Uterus (tissue), 3 donors: ENCODE measurements at regions not wholly inside any gene's neighbourhood (a gene's known extent, or its start where the extent isn't known, plus 50 kb on each side); places are given as distances from the start of the nearest gene placed in this dataset.

Experiments used
- DNase-seq, 2 donors: peaks; one replicate each; pipeline ENCODE4 v3.0.0-alpha.2; 2019 to 2020
- H3K27ac ChIP-seq, 2 donors: fragments of 200-600 bp; sonication (generic); 1 replicate in 1 of 2; 2 replicates in 1 of 2; pipeline ENCODE4 v1.5.1; 2016 to 2018
- H3K27me3 ChIP-seq, 2 donors: fragments of 200-600 bp; sonication (generic); one replicate each; pipeline ENCODE4 v1.5.1; 2018 to 2019; ENCODE audit warnings: control low read depth in 1 of 2
- H3K36me3 ChIP-seq, 2 donors: fragments of 200-600 bp; sonication (generic); one replicate each; pipeline ENCODE4 v1.5.1; 2019; ENCODE audit warnings: control low read depth in 1 of 2
- H3K4me1 ChIP-seq, 2 donors: fragments of 200-600 bp; sonication (generic); one replicate each; pipeline ENCODE4 v1.5.1; 2018 to 2019; ENCODE audit warnings: control low read depth in 1 of 2
- H3K4me3 ChIP-seq, 2 donors: fragments of 200-600 bp; sonication (generic); 1 replicate in 1 of 2; 2 replicates in 1 of 2; pipeline ENCODE4 v1.5.1; 2018 to 2019; ENCODE audit warnings: mild to moderate bottlenecking in 1 of 2
- H3K9me3 ChIP-seq, 2 donors: fragments of 200-600 bp; sonication (generic); one replicate each; pipeline ENCODE4 v1.5.1; 2019; ENCODE audit warnings: control low read depth in 1 of 2
- POLR2A ChIP-seq, 2 donors: fragments of 450-650 bp; IDR thresholded peaks; one replicate each; pipeline ENCODE4 v1.6.1; 2016; ENCODE audit warnings: antibody characterized with exemption in 2 of 2, mild to moderate bottlenecking in 1 of 2, moderate library complexity in 1 of 2
- intact Hi-C: fragments of 100-400 bp; cut with DNase I; formaldehyde crosslinking; loops from one replicate; pipeline ENCODE4 v1.15.1; 2023; ENCODE audit warnings: low total_unique reads
- TF ChIP-seq, protein P1 (sequence below), 4 experiments: fragments of 200-600 bp in 2 of 4; fragments of 450-650 bp in 2 of 4; sonication (generic) in 2 of 4; IDR thresholded peaks; one replicate each; pipeline ENCODE4 v1.5.1; 2016 to 2019; ENCODE audit warnings: antibody characterized with exemption in 4 of 4, mild to moderate bottlenecking in 2 of 4, moderate library complexity in 1 of 4
- donor health status: DM: yes; HTN: yes; CAD: no.

- Histone ChIP-seq H3K9me3 (no peaks in the 10 kb centered on the region), H3K4me1 (no peaks in the 10 kb centered on the region), H3K27ac (no peak overlapping the region), H3K27me3 (no peaks in the 10 kb centered on the region), H3K4me3 (no peak overlapping the region), H3K36me3 (no peaks in the 10 kb centered on the region)
- no peak for TF ChIP-seq POLR2A (IDR thresholded peaks at IDR 0.05)
- TF ChIP-seq, protein P1, sequence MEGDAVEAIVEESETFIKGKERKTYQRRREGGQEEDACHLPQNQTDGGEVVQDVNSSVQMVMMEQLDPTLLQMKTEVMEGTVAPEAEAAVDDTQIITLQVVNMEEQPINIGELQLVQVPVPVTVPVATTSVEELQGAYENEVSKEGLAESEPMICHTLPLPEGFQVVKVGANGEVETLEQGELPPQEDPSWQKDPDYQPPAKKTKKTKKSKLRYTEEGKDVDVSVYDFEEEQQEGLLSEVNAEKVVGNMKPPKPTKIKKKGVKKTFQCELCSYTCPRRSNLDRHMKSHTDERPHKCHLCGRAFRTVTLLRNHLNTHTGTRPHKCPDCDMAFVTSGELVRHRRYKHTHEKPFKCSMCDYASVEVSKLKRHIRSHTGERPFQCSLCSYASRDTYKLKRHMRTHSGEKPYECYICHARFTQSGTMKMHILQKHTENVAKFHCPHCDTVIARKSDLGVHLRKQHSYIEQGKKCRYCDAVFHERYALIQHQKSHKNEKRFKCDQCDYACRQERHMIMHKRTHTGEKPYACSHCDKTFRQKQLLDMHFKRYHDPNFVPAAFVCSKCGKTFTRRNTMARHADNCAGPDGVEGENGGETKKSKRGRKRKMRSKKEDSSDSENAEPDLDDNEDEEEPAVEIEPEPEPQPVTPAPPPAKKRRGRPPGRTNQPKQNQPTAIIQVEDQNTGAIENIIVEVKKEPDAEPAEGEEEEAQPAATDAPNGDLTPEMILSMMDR (IDR thresholded peaks at IDR 0.05): no peak
- no peak for DNase-seq
- intact Hi-C loops: no loop called here
These were observed 204.0 kb upstream of the GPR12 start for GRCh38 chr13:26964278-26965250.

GRCh38 chr13:26962671-26963070, 202.1 kb upstream of the GPR12 start:
- intact Hi-C loops: no loop called here
- no peaks in the 10 kb centered on the region for H3K9me3 ChIP-seq
- no peaks in the 10 kb centered on the region for H3K36me3 ChIP-seq
- H3K4me3 ChIP-seq: no peak overlapping the region
- H3K4me1 ChIP-seq: no peaks in the 10 kb centered on the region
- TF ChIP-seq, protein P1 (IDR thresholded peaks at IDR 0.05): no peak
- TF ChIP-seq POLR2A (IDR thresholded peaks at IDR 0.05): no peak
- DNase-seq: no peak
- no peaks in the 10 kb centered on the region for H3K27me3 ChIP-seq
- H3K27ac ChIP-seq: no peak overlapping the region

- Histone ChIP-seq H3K27me3 (no peaks in the 10 kb centered on the region), H3K27ac (no peak overlapping the region), H3K4me3 (no peak overlapping the region), H3K4me1 (no peaks in the 10 kb centered on the region), H3K36me3 (no peaks in the 10 kb centered on the region), H3K9me3 (no peaks in the 10 kb centered on the region)
- intact Hi-C loops: no loop called here
- TF ChIP-seq, protein P1 (IDR thresholded peaks at IDR 0.05): no peak
- TF ChIP-seq POLR2A (IDR thresholded peaks at IDR 0.05): no peak
- DNase-seq: no peak
These were observed 201.5 kb upstream of the GPR12 start for GRCh38 chr13:26961890-26962615.

DNA sequence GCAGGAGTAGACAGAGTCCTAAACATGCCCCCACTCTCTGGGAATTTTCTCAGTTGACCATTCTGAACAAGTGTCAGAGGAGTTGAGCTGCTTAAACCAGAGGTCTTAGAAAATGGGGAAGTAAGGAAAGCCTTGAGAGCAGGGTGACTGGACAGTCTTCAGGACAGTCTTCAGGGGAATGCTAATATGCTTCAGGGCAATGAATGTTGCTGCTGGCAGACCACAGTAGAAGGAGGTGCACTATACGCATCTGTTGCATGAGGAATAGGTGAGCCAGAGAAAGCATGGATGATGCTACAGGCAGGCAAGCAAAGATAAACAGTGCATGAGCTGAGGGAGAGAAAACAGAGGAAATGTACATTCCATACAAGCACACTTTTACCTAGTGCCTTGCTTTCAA, 196.6 kb upstream of the GPR12 start:
- no peak for DNase-seq
- H3K4me3 ChIP-seq: no peak overlapping the region
- no peak overlapping the region for H3K27ac ChIP-seq
- TF ChIP-seq, protein P1 (IDR thresholded peaks at IDR 0.05): no peak
- no peak for TF ChIP-seq POLR2A (IDR thresholded peaks at IDR 0.05)
- no peaks in the 10 kb centered on the region for H3K9me3 ChIP-seq
- H3K27me3 ChIP-seq: no peaks in the 10 kb centered on the region
- intact Hi-C loops: no loop called here
- H3K4me1 ChIP-seq: no peaks in the 10 kb centered on the region
- H3K36me3 ChIP-seq: no peaks in the 10 kb centered on the region
